ENCODE measurements at regions not wholly inside any gene's neighbourhood (a gene's known extent, or its start where the extent isn't known, plus 50 kb on each side); places are given as distances from the start of the nearest gene placed in this dataset.

DNA sequence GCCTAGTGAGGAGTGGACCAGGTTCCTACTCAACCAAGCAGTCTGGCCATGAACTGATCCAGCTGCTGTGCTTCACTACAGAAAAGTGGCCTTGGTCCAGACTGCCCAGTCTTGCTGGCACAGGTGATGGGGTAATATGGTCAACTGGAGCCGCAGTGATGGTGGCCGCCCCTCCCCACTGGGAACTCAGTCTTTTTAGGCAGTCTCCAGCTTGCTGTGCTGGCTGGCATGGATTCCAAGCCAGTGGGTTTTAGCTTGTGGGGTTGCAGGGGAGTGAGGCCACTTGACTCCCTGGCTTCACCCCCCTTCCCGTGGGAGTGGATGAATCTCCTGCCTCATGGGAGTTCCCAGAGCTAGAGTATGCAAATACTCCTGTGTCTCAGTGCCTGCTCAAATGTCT, 52.7 kb upstream of the CDK6 start:
- no peak for DNase-seq
- H3K36me3 ChIP-seq (replicated peaks): no peaks in the 10 kb centered on the region
- in situ Hi-C loops (cut with HindIII; ENCODE audit: low pct_ligation_motif_present, low sequenced_read_pairs): no loop called here
- TF ChIP-seq, protein P1, sequence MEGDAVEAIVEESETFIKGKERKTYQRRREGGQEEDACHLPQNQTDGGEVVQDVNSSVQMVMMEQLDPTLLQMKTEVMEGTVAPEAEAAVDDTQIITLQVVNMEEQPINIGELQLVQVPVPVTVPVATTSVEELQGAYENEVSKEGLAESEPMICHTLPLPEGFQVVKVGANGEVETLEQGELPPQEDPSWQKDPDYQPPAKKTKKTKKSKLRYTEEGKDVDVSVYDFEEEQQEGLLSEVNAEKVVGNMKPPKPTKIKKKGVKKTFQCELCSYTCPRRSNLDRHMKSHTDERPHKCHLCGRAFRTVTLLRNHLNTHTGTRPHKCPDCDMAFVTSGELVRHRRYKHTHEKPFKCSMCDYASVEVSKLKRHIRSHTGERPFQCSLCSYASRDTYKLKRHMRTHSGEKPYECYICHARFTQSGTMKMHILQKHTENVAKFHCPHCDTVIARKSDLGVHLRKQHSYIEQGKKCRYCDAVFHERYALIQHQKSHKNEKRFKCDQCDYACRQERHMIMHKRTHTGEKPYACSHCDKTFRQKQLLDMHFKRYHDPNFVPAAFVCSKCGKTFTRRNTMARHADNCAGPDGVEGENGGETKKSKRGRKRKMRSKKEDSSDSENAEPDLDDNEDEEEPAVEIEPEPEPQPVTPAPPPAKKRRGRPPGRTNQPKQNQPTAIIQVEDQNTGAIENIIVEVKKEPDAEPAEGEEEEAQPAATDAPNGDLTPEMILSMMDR (IDR thresholded peaks at IDR 0.05; ENCODE audit: low read depth, low read length, missing control alignments): no peak
- H3K27ac ChIP-seq: no peak overlapping the region
- no peaks in the 10 kb centered on the region for H3K27me3 ChIP-seq (replicated peaks)
- H3K4me3 ChIP-seq (ENCODE audit: low read depth, low read length): no peak overlapping the region

Measured in brain microvascular endothelial cell (primary cell).